SK-N-SH (cell line): ENCODE measurements at regions not wholly inside any gene's neighbourhood (a gene's known extent, or its start where the extent isn't known, plus 50 kb on each side); places are given as distances from the start of the nearest gene placed in this dataset.

Source experiments
- EP300 ChIP-seq, 2 experiments: IDR thresholded peaks; 2 replicates each; pipeline versions ENCODE4 v1.4.0 to v1.6.1; 2012; ENCODE audit warnings: borderline replicate concordance in 1 of 2, low read depth in 1 of 2, low read length in 1 of 2
- JUND ChIP-seq: IDR thresholded peaks from 2 replicates; pipeline ENCODE4 v1.4.0; 2012
- POLR2AphosphoS5 ChIP-seq: IDR thresholded peaks from 2 replicates; pipeline ENCODE4 v1.6.1; 2012; ENCODE audit warnings: low read depth, low read length
- RAD21 ChIP-seq: IDR thresholded peaks from 2 replicates; pipeline ENCODE4 v1.6.1; 2012; ENCODE audit warnings: mild to moderate bottlenecking, low read length
- RCOR1 ChIP-seq: fragments of 150-350 bp; IDR thresholded peaks from 2 replicates; pipeline ENCODE4 v1.6.1; 2017; ENCODE audit warnings: antibody characterized with exemption, low read length
- RFX5 ChIP-seq: IDR thresholded peaks from 2 replicates; pipeline ENCODE4 v1.6.1; 2012; ENCODE audit warnings: mild to moderate bottlenecking, improper control_type of control experiment, low read length
- RXRA ChIP-seq: IDR thresholded peaks from 2 replicates; pipeline ENCODE4 v1.4.0; 2012; ENCODE audit warnings: low read depth, mild to moderate bottlenecking, borderline replicate concordance
- SIN3A ChIP-seq: IDR thresholded peaks from 2 replicates; pipeline ENCODE4 v1.6.1; 2012; ENCODE audit warnings: low read depth, mild to moderate bottlenecking, low read length, moderate library complexity, borderline replicate concordance
- TEAD4 ChIP-seq: IDR thresholded peaks from 2 replicates; pipeline ENCODE4 v1.4.0; 2012; ENCODE audit warnings: mild to moderate bottlenecking, borderline replicate concordance; ENCODE audit not compliant: insufficient read depth
- TF ChIP-seq, protein P1 (sequence below): IDR thresholded peaks from 2 replicates; pipeline ENCODE4 v1.4.0; 2012; ENCODE audit warnings: low read depth, borderline replicate concordance
- TF ChIP-seq, protein P2 (sequence below): fragments of 200-600 bp; sonication (generic); IDR thresholded peaks from 2 replicates; pipeline ENCODE4 v1.6.1; 2017; ENCODE audit warnings: antibody characterized with exemption, mild to moderate bottlenecking, moderate library complexity

DNA sequence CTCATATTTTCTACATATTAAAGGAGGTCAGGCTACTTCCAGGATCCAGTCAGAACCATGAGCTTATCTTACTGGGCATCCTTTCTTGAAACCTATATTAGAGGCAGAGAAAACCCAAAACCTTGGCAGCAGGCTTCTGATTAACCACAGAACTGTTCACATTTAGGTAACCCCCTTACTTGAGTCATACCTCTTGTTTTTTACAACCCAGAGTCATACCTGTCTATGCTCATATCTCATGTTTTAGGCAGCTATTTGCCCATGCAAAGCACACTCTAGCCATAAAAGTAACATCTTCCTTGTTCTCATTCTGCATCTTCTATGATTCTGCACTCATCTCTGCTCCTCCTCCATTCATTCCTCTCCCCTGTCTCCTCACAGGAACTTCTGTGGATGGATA is 138.0 kb upstream of the SMIM31 start:
- TF ChIP-seq, protein P1, sequence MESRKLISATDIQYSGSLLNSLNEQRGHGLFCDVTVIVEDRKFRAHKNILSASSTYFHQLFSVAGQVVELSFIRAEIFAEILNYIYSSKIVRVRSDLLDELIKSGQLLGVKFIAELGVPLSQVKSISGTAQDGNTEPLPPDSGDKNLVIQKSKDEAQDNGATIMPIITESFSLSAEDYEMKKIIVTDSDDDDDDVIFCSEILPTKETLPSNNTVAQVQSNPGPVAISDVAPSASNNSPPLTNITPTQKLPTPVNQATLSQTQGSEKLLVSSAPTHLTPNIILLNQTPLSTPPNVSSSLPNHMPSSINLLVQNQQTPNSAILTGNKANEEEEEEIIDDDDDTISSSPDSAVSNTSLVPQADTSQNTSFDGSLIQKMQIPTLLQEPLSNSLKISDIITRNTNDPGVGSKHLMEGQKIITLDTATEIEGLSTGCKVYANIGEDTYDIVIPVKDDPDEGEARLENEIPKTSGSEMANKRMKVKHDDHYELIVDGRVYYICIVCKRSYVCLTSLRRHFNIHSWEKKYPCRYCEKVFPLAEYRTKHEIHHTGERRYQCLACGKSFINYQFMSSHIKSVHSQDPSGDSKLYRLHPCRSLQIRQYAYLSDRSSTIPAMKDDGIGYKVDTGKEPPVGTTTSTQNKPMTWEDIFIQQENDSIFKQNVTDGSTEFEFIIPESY = no peak
- TF ChIP-seq SIN3A (no peak), RFX5 (no peak), POLR2AphosphoS5 (no peak), RAD21 (no peak), JUND (no peak), EP300 (IDR thresholded peaks at IDR 0.05; ENCODE audit: borderline replicate concordance in 1 of 2, low read depth in 1 of 2, low read length in 1 of 2) (no peak), RCOR1 (no peak), TEAD4 (no peak), RXRA (no peak)
- TF ChIP-seq, protein P2, sequence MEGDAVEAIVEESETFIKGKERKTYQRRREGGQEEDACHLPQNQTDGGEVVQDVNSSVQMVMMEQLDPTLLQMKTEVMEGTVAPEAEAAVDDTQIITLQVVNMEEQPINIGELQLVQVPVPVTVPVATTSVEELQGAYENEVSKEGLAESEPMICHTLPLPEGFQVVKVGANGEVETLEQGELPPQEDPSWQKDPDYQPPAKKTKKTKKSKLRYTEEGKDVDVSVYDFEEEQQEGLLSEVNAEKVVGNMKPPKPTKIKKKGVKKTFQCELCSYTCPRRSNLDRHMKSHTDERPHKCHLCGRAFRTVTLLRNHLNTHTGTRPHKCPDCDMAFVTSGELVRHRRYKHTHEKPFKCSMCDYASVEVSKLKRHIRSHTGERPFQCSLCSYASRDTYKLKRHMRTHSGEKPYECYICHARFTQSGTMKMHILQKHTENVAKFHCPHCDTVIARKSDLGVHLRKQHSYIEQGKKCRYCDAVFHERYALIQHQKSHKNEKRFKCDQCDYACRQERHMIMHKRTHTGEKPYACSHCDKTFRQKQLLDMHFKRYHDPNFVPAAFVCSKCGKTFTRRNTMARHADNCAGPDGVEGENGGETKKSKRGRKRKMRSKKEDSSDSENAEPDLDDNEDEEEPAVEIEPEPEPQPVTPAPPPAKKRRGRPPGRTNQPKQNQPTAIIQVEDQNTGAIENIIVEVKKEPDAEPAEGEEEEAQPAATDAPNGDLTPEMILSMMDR = no peak
